NCI-H2227 (cell line): ENCODE measurements at regions not wholly inside any gene's neighbourhood (a gene's known extent, or its start where the extent isn't known, plus 50 kb on each side); places are given as distances from the start of the nearest gene placed in this dataset.
"Not testable (repeated sequence)": the region's sequence is repeated elsewhere in the genome, so short reads cannot be mapped to it uniquely, and the experiment has no call there.

Experiments used
- DNase-seq: peaks from one replicate; lab custom pipeline; 2025; ENCODE audit not compliant: unreplicated experiment; lab: John Stamatoyannopoulos, UW

DNA sequence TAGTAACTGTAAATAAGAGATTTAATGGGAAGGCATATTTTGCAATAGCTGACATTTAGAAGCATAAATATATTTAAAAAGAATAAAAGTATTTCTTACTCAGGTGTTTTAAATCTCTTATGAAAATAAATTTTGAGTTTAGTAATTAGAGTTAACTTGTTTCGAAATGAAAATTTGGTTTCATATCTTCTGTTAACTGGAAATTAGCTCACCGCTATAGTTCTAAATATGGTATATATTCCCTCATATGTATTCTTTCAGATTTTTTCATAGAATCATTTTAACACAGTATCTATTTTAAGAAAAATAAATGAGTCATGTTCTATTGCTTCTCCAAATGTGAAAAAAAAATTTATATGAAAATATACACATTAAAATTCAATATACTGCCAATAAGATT, 434.1 kb downstream of the DTWD2 start:
- no peak for DNase-seq

DNA sequence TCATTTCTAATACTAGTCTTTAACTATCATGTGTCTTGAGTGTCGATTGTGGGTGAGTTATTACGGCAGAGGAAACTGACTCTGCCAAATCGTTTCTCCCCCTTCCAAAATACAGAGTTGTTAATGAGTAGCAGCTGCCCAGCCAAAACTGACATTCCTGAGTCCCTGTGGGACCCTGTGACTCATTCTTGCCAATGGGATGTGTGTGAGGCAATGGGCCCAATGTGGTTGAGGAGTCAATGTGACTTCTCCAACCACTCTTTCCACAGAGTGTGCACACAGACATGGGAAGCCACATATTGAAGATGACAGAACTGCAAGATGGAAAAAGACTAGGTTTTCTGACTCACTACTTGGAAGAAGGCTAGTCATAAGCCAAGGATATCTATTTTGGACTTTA, 434.7 kb downstream of the DTWD2 start:
- DNase-seq: no peak

DNA sequence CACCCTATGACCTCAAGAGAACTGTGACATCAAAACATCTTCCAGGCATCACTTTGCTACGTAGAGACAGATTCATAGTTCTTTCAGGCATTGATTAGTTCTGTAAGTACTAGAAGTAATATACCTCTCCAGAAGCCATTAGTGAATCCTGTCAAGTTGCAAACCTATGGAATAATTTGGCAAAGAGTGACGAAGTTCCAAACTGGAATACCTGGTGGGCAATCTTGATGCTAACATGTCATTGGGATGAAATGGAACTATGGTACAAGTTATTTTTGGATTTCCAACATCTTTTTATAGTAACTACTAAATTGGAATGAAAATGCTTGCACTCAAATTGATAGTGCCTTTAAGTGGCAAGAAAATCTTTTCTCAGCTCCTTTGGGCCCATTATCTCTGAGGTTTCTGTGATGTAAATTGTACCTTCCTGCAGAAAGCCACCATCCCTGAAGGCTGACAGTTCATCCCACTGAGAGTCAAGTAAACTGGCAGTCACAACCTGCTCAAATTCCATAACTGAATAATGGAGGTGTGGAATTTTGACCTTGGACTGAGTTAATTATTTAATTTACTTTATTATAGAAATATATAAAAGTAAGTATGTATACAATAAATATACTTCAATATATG, 435.5 kb downstream of the DTWD2 start:
- DNase-seq: no peak

DNA sequence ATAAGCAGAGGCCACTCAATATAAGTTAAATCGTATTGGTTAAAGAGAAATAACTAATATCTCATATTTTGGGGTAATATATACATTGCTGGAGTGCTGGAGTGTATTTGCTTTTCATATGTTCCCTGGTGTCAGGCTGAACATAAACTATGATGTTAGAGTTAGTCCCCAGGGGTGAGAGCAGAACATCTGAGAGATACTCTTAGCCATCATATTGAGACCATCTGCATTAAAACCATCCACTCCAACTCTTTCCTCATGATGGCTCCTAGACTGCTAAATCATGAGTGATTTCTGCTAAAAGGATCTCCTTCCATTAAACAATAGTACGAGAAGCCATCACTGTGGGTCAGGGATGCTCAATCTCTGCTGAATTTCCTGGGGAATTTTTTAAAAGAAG, 436.2 kb downstream of the DTWD2 start:
- no peak for DNase-seq

DNA sequence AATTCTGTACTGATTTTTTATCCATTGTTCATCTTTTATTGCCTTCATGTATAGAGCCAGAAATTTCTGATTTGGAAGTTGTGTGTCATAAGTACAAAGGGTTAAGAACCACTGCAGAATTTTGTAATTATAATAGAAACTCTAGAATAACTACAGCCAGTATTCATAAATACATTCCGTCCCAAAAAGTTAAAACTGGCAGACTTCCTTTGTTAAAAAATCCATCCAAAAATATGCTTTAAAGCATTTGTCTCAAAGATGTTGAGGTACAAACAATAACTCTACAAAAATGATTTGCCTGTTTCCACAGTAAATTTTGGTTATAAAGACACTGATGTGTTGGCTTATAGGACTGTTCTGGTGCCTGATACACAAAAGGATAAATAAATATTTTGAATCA, 436.6 kb downstream of the DTWD2 start:
- DNase-seq: no peak

DNA sequence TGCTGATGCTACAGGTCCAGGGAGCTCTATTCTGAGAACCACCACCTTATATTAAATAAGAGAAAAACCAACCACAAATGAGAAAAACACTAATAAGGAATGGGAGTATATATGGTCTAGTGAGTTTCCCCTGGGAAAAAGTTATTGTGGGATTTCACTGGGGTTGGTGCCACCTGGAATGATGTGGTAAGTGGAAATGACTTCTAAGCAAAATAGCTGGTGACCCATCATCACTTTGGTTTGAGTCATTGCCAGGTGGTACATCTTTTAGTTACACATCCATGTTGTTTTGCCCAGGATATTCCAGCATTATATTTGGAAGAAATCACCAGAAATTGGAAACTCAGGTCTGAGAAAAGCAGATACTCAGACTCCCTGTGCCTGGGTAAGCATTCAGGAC, 437.3 kb downstream of the DTWD2 start:
- DNase-seq: no peak

DNA sequence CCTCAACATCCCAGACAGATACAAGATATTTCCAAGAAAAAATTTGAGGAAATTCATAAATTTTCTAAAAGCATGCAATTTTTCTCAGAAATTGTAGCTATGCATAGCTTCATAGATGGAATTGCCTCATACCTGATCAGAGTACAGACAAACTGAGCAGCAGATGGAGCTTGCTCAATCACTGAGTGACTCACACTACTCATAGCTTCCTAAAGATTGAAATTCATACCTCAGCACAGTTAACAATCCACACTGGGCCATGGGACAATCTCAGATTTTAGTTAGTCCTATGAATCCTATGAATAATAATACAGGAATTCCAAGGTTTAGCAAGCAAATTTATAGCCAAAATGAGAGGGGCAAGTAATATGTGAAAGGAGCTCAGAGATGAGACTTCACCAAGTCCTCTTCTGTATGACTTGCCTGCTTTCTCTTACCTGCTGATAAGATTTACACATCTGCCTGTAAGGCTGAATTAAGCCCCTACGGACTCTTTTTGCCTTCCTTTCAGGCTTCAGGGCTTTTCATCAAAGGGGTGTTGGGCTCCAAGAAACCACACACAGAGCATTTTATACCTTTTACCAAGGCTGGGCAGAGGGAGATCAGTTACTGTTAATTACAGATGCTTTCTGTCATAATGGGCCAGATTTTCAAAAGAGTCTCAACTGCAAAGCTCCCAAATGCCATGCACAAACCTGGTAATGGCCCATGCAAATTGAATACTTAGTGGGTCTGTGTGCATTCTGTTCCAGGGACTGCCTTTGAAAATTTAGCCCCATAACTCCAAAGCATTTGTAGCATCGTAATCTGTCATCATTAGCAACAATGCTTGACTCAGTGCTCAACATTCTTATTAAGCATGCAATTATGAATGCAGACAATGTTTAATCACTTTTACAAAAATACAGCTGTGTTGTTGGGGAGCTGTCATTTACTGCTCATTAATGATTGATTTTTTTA, 439.3 kb downstream of the DTWD2 start:
- no peak for DNase-seq

DNA sequence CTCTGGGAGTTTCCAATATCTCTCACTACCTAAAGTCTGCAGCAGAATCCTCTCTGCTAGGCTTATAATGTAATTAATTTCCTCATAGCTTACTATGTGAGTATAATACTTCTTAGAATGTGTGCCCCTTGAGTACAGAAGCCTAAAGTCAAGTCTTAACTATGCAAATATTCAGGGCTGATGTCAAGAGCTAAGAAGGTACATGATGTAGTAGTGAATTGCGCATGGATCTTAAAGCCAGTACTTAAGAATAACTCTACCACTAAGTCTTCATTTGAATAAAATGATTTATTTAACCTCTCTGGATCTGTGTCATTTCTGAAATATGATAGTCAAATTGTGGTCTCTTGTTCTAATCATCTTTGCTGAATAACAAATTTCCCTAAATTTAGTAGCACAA, 442.9 kb downstream of the DTWD2 start:
- no peak for DNase-seq

DNA sequence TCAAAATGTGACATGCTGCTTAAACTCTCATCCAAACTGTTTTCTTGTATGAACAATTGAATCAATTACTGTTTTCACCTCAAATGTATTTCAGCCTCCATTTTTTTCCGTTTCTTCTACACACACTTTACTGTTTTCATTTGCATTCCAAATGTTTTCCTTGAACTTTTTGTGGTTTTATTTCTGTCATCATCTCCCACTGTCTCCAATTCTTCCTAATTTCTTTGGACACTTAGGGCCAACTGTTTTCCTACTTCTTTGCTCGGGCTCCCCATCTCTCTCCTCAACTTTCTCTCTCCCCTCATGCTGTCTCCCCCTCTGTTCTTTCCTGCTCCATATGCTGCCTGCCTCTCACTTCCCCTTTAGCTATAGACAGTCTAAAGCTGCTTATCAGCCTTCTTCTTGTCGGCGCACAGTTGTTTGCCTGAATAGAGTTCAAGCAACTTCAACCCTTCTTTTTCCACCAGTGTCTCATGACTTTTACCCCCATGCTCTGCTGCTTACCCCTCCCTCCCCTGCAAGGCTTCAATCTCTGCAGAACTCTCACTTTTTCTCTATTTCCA, 443.4 kb downstream of the DTWD2 start:
- no peak for DNase-seq

DNA sequence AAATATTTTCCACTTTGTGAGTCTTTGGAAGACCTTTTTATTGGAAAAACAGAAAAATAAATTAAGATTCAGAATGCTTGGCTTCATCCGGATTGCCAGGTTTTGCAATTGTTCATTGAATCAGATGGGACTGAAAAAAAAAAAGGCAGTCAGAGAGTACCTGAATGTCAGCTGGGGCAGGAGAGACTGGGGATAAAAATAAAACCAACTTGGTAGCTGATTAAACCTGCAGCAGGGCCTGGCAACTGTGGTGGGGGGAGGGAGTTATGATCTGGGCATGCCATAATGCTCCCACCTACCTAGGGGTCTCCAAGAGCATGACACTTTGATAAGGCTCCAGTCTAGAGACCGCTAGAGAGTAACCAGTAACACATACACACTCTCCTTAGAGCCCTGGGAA, 454.4 kb downstream of the DTWD2 start:
- no peak for DNase-seq

DNA sequence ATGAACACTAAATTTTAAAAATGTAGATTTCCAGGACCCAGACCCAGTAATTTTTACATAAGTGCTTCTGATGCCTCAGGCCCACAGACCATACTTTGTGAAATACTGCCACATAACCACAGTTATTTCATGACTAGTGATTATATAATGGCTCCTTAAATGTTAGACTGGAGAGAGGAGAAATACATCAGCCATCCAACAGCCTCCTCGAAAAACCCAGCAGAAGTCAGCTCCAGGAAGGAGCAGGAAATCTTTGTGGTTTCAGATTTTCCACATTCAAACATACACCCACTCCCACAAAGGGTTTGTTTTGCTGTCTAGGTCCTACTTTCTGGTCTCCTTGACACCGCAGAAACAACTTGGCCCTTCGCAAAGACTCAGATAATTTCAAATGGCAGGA, 455.2 kb downstream of the DTWD2 start:
- no peak for DNase-seq

DNA sequence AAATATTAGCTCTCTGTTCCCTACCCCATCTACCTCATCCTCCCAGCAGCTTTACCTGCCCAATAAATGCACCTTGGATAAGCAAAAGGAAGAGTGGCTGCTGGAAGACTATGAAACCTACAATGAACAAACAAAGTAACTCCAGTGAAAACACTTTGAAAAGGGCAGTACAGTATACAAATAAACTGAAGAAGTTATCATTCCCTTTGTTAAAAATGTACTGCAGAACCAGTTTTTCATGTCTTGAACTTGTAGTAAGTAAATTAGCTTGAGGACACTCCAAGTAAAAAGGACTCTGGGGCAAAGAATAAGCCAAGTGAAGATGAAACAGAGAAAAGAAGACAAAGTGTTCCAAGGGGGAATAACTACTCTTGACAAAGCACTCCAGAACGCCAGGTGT, 457.1 kb downstream of the DTWD2 start:
- DNase-seq: no peak

DNA sequence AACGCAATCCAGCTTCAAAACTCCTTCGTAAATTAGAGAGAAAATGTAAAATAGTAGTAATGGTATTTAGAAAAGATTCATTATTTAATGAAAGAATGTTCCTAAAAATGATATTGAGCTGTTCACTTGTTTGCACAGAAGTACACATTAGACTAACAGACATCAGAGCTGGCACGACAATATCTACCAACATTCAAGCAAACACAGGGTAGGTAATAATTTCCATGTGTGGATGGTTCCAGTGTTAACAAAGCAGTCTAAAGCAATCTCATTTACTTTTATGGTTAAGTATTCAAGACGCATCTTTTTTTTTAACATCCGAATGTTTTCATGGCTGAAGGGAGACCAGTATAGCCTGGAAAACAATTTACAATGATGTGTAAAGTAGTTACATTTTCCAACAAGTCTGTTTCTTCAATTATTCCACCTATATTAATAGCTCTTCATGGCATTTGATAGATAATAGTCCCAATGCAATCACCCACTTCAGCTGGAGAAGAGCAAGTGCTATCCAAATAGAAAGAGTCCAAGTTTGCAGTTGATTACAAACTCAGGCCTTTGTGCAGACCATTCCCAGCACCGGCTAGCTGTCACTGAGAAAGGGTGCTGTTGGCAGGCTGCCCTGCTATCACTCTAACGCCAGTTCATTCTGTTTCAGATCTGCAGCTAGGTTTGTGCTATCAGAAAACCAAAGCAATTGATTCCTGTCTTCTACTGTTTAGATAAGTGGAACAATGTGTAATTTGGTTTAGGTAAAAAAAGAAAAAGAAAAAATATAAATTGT, 458.8 kb downstream of the DTWD2 start:
- no peak for DNase-seq

DNA sequence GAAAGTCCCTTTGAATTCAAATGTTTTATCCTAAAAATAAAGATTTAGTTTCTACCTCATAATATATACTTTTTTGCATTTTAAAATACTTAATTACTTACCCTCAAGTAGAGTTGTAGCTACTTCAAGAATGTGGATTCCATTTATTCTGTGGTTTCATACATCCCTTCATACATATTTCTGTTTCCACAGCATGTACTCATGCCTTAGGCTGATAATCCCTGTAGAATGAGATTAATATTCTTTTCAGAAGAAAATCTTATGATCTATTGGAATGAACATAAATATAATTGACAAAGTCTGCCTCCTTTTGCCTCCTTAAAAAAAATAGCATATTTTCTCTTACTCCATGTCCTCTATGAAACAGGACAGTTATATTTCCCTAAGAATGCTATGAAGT, 465.7 kb downstream of the DTWD2 start:
- no peak for DNase-seq

DNA sequence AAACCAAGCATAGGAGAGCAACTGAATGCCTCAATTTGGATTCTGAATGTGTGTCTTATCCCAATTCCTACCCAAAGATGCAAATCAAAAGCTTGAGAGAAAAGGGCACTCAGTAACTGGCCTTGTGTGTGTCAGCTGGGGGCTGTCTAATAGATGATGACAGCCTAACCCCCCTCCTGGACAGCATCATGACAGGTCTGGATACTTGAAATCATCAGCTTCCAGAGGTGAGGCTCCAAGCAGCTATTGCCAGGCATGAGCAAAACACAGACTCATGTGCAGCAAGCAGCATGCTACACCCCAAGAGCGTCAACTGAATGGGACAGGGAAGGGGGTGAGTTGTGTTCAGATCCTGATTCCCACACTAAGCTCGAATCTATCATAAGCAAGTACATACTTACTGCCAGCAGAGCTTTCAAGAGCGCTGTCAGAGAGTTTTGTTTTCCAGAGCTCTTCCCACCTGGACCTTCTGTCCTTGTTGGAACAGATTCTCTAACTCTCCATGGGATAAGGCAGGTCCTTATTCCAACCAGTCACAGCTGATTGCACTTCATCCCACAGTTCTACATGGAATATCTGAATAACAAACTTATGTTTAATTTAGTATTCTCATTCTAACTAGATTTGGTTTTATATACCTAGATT, 467.5 kb downstream of the DTWD2 start:
- no peak for DNase-seq

DNA sequence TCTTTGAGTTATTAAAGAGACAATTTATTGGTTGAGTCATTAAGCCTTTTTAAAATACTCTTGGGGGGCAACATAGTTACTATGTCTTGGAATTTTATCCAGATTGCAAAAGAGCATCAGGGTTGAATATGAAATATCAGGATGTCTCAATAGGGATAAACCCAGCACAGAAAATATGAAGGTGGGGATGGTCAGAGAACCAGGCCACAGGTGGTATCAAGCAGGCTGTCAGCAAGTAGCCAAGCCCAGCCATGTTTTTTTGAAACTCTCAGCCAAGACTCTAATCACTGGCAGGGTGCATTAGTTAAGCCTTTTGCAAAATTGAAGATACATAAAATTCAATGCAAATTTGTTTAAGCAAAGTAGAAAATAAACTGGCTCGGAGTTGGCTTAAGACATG, 468.9 kb downstream of the DTWD2 start:
- no peak for DNase-seq

DNA sequence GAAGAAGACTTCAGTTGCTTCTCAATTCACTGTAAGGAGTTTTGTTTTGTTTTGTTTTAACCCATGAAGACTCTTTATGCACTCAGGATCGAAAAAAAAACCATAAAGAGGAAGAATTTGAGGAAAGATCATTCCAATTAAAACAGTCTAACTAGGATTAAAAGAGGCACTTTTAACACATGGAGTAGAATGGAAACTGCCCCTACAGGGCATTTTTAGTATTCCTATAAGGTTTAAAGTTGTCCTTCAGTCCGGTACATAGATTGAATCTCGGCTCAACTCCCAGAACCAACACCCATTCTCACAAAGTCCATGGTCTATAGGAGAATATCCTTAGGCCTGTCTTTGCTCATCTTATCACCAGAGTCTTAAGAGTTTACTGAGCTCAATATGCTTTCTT, 469.6 kb downstream of the DTWD2 start:
- no peak for DNase-seq

DNA sequence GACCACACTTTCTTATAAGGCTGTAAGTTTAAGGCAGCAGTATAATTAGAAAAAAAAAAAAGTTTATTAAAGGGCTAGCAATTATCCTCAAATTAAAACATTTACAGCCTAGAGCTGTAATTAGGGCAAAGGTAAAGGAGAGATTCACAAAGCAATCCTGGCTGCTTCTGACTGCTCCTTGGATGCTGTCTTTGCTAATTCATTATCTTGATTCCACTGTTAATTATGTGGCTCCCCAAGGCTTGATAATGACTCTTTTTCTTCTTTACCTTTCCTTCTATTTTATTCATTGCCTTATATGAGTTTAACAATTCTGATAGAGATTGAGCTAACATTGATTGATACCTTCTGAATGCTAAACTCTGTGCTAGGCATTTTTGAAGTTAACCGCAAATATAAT, 476.5 kb downstream of the DTWD2 start:
- DNase-seq: no peak

DNA sequence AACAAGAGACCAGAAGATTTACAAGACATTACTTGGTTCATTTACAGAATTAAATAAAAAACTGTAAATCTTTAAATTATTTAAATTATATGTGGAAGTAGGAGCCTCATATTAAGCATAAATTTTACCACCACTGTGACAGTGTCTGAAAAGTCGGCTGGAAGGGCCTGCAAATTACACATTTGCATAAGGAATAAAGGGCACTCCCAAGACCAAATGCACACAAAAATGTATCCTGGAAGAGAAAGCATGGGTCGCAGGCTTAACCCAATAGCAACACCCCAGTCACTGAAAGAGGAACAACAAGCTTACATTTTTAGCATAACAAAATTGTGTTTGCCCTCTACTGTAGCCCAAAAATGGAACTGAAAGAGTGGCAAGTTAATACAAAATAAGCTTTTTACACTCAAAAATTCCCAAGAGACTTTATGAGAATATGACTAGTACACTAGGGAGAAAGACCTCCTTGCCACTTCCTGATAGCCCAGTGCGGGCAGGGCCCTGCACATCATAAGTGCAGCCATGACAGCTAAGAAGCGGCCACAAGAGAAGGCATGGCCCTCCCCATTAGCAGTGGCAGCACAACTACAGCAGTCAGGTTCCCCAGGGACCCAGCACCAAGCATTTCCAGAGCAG, 482.0 kb downstream of the DTWD2 start:
- DNase-seq: no peak

DNA sequence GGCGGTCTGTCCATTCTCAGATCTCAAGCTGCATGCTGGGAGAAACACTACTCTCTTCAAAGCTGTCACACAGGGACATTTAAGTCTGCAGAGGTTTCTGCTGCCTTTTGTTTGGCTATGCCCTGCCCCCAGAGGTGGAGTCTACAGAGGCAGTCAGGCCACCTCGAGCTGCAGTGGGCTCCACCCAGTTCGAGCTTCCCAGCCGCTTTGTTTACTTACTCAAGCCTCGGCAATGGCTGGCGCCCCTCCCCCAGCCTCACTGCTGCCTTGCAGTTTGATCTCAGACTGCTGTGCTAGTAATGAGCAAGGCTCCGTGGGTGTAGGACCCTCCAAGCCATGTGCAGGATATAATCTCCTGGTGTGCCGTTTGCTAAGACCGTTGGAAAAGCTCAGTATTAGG, 486.1 kb downstream of the DTWD2 start:
- DNase-seq: not testable (repeated sequence)

DNA sequence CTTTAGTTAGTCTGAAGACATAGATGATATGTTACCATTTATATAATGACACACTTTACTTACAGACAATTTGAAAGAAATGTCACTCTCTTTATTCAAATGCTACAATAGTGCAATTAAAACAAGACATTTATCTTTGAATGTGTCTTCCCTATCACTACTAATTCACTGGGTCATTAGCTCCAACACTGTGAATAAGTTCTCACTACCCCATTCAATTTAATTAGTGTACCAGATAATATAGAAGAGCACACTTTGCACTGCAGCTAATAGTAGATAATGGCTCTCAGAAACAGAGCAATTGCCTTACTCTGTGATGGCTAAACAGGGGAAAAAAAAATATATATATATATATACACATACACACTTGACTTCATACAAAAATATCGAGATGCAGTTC, 497.0 kb downstream of the DTWD2 start:
- no peak for DNase-seq
